Astrocyte of the cerebellum (primary cell): ENCODE measurements at regions not wholly inside any gene's neighbourhood (a gene's known extent, or its start where the extent isn't known, plus 50 kb on each side); places are given as distances from the start of the nearest gene placed in this dataset.
"Not testable (repeated sequence)": the region's sequence is repeated elsewhere in the genome, so short reads cannot be mapped to it uniquely, and the experiment has no call there.

Experiments used
- DNase-seq: peaks from one replicate; pipeline ENCODE4 v3.0.0-alpha.2; 2011; ENCODE audit warnings: low read depth
- H3K4me3 ChIP-seq: 2 replicates; pipeline ENCODE4 v1.5.1; 2011; ENCODE audit warnings: mild to moderate bottlenecking, low read depth, low read length, moderate library complexity
- CTCF ChIP-seq: IDR thresholded peaks from 2 replicates; pipeline ENCODE4 v1.5.1; 2012; ENCODE audit warnings: low read length, low read depth, moderate library complexity, mild to moderate bottlenecking; ENCODE audit errors: missing control alignments
- in situ Hi-C: cut with HindIII; loops from 2 replicates; pipeline ENCODE4 v1.10.0; 2017; ENCODE audit warnings: low sequenced_read_pairs

- in situ Hi-C loops = no loop called here
- DNase-seq = no peak
- no peak for TF ChIP-seq CTCF
- H3K4me3 ChIP-seq = no peak overlapping the region
Observed at GRCh38 chr18:30675072-30675471, 367.5 kb downstream of the DSC3 start.

GRCh38 chr18:30674596-30674995 lies 367.9 kb downstream of the DSC3 start:
- in situ Hi-C loops = no loop called here
- TF ChIP-seq CTCF = no peak
- no peak overlapping the region for H3K4me3 ChIP-seq
- no peak for DNase-seq

GRCh38 chr18:30672439-30672838 lies 370.1 kb downstream of the DSC3 start:
- DNase-seq, H3K4me3 ChIP-seq, in situ Hi-C loops: not testable (repeated sequence)

GRCh38 chr18:30658306-30658705 lies 384.2 kb downstream of the DSC3 start:
- no peak for DNase-seq
- in situ Hi-C loops = no loop called here
- TF ChIP-seq CTCF = no peak
- H3K4me3 ChIP-seq = no peak overlapping the region

GRCh38 chr18:30652387-30652786 lies 390.2 kb downstream of the DSC3 start:
- DNase-seq = no peak
- no peak for TF ChIP-seq CTCF
- in situ Hi-C loops = no loop called here

GRCh38 chr18:30650499-30650898 lies 392.0 kb downstream of the DSC3 start:
- in situ Hi-C loops = no loop called here
- DNase-seq = no peak
- no peak for TF ChIP-seq CTCF
- no peak overlapping the region for H3K4me3 ChIP-seq

More at GRCh38 chr18:30652387-30652786, 390.2 kb downstream of the DSC3 start:
- H3K4me3 ChIP-seq = no peak overlapping the region

GRCh38 chr18:30644158-30644557 lies 398.4 kb downstream of the DSC3 start:
- TF ChIP-seq CTCF = no peak
- no peak overlapping the region for H3K4me3 ChIP-seq
- in situ Hi-C loops = no loop called here
- DNase-seq = no peak
